HG02970 (cell line): ENCODE measurements at regions not wholly inside any gene's neighbourhood (a gene's known extent, or its start where the extent isn't known, plus 50 kb on each side); places are given as distances from the start of the nearest gene placed in this dataset.
"Not testable (repeated sequence)": the region's sequence is repeated elsewhere in the genome, so short reads cannot be mapped to it uniquely, and the experiment has no call there.

ENCODE experiments used
- ATAC-seq: cut with Tn5 transposase; IDR thresholded peaks from one replicate; pipeline ENCODE4 v1.9.1; 2021; ENCODE audit warnings: mild to moderate bottlenecking, moderate library complexity, moderate number of reproducible peaks; ENCODE audit not compliant: unreplicated experiment, low FRiP score

DNA sequence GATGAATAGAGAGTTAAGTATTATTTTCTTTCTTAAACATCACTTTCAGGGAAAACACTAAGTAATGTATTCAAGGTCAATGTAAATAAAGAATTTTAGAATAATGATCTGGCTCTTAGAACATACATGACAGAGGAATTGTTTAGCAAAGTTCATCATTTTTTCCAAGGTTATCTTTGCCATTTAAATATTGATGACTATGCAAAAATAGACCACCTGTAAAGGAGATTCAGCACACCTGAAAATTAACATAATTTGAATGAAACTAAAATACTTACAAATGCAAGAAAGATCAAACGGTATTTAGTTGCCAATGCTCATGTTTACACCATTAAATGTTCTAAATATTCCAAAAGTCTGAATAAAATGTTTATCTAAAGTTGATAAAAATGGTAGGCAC lies 782.6 kb upstream of the CHORDC1 start:
- no peak for ATAC-seq

DNA sequence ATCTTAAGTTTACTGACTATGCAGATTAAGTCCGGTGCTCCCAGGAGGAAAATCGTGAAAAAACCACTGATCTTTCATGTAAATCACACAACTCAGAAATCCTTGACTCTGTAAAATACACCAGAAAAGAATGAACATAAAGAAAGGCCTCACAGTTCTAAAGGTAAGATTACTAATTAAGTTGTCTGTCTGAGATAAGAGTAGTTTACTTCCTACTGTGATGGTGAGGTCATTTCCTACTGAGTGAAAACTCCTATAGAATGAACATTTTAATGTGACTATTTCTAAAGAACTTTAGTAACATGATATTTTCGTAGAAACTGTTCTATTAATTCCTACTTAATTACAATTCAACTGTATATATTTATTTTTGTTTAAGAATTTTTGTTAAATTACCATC lies 774.4 kb upstream of the CHORDC1 start:
- ATAC-seq = no peak

DNA sequence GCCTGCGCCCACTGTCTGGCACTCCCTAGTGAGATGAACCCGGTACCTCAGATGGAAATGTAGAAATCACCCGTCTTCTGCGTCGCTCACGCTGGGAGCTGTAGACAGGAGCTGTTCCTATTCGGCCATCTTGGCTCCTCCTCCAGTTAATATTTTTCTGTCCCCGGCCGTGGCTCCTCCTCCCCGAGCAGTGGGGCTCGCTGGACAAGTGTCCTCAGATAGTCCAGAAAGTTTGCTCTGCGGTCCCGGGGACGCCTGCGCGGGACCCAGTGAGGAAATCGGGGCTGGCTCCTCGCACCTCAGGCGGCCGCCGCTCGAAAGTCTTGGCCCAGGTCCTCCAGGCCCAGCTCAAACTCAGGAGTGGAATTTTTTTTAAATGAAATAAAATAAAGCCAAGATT lies 749.3 kb upstream of the CHORDC1 start:
- not testable (repeated sequence) for ATAC-seq

DNA sequence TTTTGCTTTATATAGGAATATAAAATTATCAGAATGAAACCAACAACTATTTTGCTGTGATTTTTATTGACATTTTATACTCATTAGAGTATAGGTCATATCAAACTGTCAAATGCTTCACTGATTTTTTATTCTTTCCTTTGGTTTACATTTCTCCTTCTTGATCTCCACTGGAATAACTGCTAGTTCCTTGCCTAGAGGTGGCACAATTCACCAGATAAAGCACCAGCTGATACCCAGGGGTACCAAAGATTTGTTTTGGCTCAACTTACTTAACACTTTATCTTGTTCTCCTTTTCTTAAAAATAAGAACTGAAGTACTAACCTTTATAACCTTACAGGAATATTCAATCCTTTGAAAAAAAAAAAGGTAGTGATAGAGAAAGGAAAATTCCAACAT lies 725.1 kb upstream of the CHORDC1 start:
- no peak for ATAC-seq

DNA sequence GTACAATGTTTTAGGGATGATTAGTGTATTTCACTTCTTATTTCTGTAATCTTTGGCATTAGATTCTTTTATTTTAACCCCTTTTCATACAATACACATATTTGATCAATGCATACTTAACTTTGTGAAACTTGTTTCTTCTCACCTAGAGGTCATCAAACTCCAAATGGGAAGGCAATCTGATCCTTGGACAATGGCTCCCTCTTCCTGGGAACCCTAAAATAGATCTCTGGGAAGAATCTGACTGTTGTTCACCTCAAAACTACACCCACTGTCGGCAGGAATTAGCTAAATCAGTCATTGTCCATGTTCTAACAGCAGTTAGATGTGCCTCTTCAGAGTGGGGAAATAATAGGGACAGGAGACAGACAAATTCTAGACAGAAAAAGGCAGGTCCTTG lies 707.4 kb upstream of the CHORDC1 start:
- ATAC-seq = no peak

DNA sequence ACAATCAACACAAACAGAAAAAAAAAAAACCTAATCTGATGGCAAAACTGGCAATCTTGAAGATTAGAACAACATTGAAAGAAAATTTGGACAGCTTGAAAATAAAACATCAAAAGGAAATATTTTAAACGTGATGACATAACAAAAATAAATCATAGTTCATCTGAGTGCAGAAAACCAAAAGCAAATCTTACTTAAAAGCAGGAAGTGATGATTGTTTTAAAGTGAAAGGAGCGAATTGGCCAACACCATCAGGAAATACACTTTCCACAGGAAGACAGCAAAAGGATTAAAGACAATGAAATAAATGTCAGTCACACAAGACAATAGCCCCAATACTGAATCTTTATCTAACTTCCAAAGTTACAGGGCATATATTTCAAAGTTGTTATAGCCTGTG lies 696.5 kb upstream of the CHORDC1 start:
- no peak for ATAC-seq

DNA sequence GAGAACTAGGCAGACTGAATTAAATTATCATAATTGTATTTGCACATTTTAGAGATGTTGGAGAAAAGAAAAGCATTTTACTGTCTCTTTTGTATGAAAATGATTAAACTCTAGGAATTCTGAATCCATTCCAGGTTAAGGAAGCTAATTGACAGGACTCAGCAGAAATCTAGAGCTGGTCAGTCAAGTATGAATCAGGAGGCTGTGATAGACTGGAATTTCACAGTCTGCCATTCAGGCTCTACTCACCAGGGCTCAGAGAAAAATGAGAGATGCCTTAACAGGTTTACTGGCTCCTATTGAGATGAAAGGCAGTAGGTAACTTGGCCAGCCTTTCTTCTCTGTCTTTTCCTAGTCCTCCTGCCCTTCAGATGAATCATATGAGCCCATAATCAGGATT lies 693.9 kb upstream of the CHORDC1 start:
- no peak for ATAC-seq

DNA sequence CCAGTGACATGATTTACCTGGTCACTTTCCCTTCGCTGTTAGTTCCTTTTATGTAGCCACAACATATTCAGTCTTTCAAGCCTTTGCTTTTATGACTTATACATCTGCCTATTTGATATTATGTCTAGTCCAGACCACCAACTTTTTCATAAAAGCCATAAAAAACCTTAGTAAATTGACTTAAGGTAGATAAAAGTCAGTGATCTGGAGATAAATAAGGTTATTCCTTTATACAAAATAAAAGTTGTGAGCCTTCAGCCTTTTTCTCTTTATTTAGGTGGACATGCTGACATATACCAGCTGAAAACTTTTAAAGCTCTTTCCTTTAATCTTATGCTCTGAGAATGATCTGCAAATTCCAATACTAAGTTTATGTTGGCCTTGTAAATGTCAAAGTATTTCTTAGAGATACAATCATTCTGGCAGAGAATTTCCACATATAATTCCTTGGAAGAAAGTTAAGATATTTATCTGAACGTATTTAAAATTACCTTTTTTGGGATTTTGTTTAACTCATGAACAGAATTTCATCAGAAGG lies 690.4 kb upstream of the CHORDC1 start:
- ATAC-seq = no peak

DNA sequence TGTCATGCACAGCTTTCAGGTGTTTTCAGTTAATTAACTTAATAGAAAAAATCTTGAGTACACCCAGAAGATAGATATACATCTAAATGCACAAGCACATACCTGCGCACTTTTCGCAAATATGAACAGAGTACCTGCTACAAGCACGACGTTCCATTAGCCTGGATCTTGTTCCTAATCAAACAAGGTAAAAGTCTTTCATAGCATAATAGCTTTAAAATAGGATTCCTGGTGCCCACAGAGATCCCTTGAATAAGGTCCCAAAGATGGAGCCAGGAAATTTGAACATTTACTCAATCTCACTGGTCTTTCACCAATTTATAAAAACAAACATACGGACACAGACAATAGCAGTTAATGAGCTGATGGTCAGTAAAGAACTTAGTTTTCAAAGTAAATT lies 689.8 kb upstream of the CHORDC1 start:
- ATAC-seq = no peak

DNA sequence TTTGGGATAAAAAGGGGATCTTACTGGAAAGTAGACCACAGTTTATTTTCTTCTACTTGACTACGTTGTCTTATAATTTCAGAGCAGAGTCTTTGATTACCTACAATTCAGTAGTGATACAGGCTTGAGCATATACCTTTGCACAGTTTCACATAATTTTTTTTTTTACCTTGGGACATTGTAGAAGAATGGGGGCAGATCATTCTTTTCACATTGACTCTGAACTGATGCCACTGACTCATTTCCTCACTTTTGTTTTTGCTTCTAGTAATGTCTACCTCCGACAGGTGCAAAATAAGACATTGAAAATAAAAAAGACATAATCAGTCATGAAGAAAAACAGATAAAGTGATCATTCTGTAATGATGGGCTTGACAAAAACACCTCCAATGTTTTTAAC lies 688.3 kb upstream of the CHORDC1 start:
- no peak for ATAC-seq

DNA sequence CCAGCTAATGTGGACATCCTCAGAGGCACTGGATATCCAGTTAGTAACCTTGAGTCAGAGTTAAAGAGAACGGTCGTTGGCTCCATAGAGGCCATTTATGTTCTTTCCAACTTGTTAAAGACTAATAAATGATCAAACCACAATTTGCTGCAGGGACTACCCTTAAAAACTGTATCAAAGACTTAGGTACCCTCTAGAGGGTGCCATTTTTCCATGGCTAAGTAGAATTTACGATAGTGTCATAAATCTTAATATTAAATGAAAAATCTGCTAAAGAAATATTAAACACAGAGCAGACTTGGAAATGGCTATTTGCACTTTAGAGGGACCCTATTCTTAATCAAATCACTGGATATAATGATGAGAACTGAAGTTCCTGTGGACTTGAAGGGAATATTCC lies 685.2 kb upstream of the CHORDC1 start:
- no peak for ATAC-seq

DNA sequence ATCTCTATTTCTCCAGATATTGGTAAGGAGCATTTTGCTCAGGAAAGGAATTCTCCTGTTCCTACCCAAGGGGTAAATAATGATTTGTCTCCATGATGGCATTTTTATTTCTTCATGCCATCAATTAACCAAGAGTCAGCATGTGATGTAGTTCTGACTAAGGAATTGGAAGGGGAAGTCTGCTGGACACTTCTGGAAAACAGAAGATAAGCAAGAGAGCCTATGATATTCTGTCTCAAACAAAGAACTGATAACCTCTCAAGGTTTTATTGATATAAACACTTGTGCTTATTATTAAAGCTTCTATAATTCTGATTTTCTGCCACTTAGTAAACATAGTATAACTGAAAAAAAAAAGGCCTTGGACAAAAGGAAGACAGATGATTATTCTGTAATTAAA lies 673.0 kb upstream of the CHORDC1 start:
- ATAC-seq = no peak

DNA sequence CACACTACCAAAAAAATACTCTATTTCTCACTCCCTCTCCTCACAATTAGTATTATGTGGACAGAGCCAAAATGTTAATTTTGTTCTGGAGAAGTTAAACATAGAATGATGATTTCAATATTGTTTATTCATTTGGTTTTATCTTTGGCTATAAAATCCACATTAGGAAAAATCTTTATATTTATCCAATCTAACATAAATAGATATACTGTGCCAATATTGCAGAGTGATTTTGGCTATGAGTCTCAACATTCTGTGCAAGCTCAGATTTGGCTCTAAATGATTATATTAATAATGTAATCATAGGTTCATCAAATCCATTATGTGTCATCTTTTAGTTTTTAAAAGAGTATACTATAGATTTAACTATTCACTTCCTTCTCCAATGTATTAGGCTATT lies 667.5 kb upstream of the CHORDC1 start:
- no peak for ATAC-seq

DNA sequence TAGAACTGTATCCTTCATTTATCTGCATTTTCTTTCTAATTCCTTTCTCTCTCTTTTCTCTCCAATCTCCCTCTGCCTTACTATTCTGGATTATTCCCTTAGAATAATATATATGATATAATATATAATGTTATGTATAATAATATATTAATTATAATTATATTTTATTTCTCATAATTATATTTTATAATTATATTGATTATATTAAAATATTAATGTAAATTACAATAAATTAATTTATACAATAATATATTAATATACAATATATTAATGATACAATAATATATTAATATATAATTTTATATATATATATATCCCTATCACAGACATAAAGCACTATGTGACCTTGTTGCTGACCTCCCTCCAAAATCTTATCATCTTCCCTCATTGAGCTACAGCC lies 661.3 kb upstream of the CHORDC1 start:
- ATAC-seq = no peak

DNA sequence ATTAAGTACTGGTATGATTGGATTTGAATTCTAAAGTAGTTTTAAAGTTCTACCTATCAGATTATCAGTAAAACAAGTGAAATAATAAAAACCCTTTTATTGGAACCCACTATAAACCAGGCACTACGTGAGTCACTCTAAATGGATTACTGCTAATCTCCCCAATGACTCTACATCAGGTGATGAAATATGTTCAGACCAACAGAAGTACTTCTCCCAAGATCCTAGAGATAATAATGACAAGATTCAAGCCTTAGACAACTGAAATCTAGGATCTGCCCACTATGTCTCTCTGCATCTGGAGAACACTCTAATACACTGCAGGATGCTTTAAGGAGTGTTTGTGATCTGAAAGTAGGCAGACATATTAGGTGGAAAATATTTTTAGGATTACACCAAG lies 652.1 kb upstream of the CHORDC1 start:
- ATAC-seq = no peak

DNA sequence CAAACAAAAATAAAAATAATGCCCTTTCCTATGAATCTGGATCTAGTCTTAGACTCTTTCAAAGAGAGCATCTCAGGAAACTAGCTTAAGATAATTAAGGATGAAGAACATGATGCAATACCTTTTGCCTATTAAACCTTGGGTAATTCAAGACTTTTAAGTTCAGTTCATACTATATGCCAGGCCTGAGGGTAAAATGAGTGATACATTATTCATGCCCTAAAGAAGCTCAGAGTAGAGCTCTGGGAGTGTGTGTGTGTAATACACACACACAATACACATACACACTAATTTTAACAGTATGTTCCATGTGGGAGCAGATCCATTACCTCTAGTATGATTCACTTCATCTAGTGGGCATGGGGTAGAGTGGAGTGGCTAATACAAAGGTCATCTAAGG lies 651.4 kb upstream of the CHORDC1 start:
- no peak for ATAC-seq

DNA sequence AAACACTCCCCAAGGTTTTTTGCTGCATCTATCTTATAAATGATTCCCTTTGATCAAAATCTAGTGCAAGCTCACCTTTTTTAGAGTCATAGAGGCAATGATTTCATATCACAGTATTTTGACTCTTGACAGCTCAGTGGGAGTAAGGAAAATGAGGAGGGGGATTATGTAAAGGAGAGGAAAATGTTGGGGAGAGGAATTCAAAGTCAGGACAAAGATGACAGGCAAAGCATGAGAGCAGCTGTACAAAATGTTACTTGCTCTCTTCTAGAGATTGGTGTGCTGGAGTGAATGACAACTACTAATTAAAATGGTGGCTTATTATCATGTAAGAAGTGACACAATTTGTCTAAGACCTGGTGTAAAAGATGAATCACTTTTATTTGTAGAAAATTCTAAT lies 644.6 kb upstream of the CHORDC1 start:
- no peak for ATAC-seq

DNA sequence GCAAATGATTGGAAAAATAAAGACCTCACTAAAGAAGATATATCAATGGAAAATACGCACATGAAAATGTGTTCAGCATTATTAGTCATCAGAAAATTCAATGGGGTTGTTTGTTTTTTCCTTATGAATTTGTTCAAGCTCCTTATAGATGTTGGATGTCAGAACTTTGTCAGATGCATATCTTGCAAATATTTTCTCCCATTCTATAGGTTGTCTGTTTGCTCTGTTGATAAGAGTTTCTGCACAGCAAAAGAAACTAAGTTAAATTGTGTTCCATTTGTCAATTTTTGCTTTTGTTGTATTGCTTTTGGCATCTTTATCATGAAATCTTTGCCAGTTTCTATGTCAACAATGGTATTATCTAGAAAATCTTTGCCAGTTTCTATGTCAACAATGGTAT lies 633.9 kb upstream of the CHORDC1 start:
- no peak for ATAC-seq

DNA sequence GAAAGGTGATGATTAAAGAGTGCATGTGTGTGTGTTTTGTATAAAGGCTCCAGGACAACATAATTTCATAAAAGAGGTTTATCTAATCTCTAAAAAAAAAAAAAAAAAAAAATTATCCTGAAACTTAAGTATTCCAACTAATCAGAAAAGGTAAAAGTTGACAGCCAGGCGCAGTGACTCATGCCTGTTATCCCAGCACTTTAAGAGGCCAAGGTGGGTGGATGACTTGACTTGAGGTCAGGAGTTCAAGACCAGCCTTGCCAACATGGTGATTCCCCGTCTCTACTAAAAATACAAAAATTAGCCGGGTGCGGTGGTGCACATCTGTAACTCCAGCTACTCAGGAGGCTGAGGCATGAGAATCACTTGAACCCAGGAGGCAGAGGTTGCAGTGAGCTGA lies 632.7 kb upstream of the CHORDC1 start:
- ATAC-seq = no peak

DNA sequence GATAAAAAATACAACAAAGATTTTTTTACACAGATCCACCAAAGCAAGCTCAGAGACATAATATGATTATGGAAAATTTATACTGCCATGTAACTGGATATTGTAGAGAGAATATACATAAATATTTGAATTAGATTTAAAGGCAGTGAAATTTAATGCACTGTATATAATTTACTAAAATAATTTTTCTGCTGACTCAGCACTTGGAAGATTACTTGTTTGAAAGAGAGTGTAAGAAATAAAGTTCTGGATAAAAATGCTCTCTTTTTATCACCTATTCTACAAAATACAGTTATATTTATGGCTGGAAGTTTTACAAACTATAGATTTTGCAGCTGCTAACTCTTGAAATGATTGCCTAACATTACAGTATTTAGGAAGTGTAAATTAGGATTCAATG lies 628.3 kb upstream of the CHORDC1 start:
- no peak for ATAC-seq

DNA sequence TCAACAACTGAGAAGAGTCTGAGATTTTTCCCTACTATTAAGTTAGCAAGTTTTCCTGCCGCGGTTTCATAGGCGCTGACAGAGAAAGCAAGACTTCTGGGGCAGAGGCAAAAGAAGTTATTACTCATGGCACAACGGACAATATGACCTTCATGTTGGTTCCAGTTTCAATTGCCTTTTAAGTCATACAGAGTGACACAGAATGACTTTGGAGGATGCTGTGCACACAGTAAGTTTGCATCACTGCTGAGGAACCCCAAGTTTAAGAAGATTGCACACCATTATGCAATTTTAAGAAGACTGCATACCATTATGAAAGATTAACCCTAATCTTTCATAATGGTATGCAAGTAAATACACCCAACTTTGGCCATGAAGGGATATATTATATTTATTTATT lies 626.5 kb upstream of the CHORDC1 start:
- ATAC-seq = no peak

DNA sequence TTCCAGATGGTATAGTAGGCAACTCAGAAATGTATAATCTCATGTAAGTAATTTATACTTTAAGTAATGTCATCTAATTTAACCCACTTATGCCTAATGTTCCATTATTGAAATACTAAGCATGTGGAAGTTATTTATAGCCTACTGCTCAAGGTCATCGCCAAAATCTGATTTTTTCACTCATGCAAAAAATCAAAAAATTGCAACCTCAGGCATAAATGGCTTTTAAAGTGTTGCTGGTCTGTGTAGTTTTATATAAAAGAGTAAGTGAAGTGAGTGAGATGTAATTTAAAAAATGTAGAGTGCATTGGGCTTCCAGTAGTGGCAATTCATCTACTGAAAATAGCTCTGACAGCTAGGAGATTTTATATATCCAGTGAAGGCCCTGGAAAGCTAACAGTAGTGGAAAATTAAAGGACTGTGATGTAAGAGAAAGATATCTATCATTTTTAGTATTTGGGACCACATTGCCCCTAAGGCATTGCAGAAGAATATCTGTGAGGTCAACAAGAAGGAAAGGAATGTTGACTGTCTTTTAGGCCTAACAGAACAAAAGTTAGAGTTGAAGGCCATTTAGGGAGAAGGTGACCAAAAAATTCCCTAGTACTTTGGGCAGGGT lies 624.5 kb upstream of the CHORDC1 start:
- ATAC-seq = no peak

DNA sequence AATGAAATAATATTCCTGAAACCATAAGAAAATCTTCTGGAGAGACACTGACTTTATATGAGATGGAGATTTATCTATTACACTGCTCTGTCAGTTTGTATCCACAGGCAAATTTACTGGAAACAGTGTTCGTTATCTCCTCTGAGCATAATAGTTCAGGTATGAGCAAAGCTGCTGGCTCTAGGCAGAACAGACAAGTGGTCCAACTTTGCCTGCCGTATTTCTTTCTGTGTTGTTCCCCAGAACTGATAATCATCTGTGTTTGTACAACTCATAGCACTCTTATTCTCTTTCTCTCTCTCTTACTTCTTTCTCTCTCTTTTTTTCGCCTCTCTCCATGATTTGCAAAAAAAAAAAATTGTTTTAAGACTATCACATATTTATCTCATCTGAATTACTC lies 623.8 kb upstream of the CHORDC1 start:
- no peak for ATAC-seq
